Endodermal cell (in vitro differentiated cells): ENCODE measurements at regions not wholly inside any gene's neighbourhood (a gene's known extent, or its start where the extent isn't known, plus 50 kb on each side); places are given as distances from the start of the nearest gene placed in this dataset.

Experiments used
- DNase-seq: peaks from one replicate; pipeline ENCODE4 v3.0.0-alpha.2; 2017
- H3K27ac ChIP-seq: 2 replicates; pipeline ENCODE4 v1.5.1; 2013; ENCODE audit warnings: mild to moderate bottlenecking, low read depth, low read length, moderate library complexity
- H3K27me3 ChIP-seq: 2 replicates; pipeline ENCODE4 v1.6.1; 2013; ENCODE audit warnings: mild to moderate bottlenecking, low read length, moderate library complexity; ENCODE audit not compliant: insufficient read depth, control insufficient read depth, poor library complexity, severe bottlenecking
- H3K36me3 ChIP-seq: 2 replicates; pipeline ENCODE4 v1.7.0; 2013; ENCODE audit warnings: mild to moderate bottlenecking, low read length, moderate library complexity; ENCODE audit not compliant: control insufficient read depth, insufficient read depth
- H3K4me1 ChIP-seq: one replicate; pipeline ENCODE4 v1.7.0; 2013; ENCODE audit warnings: low read length; ENCODE audit not compliant: control insufficient read depth, insufficient read depth
- H3K4me3 ChIP-seq: 2 replicates; pipeline ENCODE4 v1.5.1; 2013; ENCODE audit warnings: mild to moderate bottlenecking, low read length, moderate library complexity
- H3K9ac ChIP-seq: 2 replicates; pipeline ENCODE4 v1.6.1; 2013; ENCODE audit warnings: mild to moderate bottlenecking, low read length, moderate library complexity; ENCODE audit not compliant: poor library complexity, severe bottlenecking; ENCODE audit errors: extremely low read depth
- H3K9me3 ChIP-seq: 2 replicates; pipeline ENCODE4 v1.6.1; 2013; ENCODE audit warnings: mild to moderate bottlenecking, low read length, moderate library complexity; ENCODE audit not compliant: control insufficient read depth
- H3K27ac Mint-ChIP-seq: 2 replicates; pipeline ENCODE4 v1.8.0; 2020; ENCODE audit warnings: mixed read lengths
- H3K27me3 Mint-ChIP-seq: 2 replicates; pipeline ENCODE4 v1.8.0; 2021; ENCODE audit warnings: mild to moderate bottlenecking, mixed read lengths; ENCODE audit not compliant: insufficient read depth
- H3K36me3 Mint-ChIP-seq: 2 replicates; pipeline ENCODE4 v1.8.0; 2020; ENCODE audit warnings: low read depth, mixed read lengths
- H3K4me1 Mint-ChIP-seq: 2 replicates; pipeline ENCODE4 v1.8.0; 2020; ENCODE audit warnings: mixed read lengths
- H3K4me3 Mint-ChIP-seq: 2 replicates; pipeline ENCODE4 v1.8.0; 2020; ENCODE audit warnings: mild to moderate bottlenecking, moderate library complexity, mixed read lengths
- H3K9me3 Mint-ChIP-seq: 2 replicates; pipeline ENCODE4 v1.8.0; 2020; ENCODE audit warnings: mild to moderate bottlenecking, mixed read lengths
- whole genome bisulfite sequencing, 2 experiments: methylation state at CpG; one replicate each; pipeline versions ENCODE4 v1.1.5 to v1.1.7; 2013; ENCODE audit warnings: missing lambda C conversion rate in 2 of 2, mixed read lengths in 1 of 2; ENCODE audit not compliant: insufficient coverage in 1 of 2, insufficient read length in 1 of 2; 5-methylcytosine and 5-hydroxymethylcytosine counted together
- TF ChIP-seq, protein P1 (sequence below): fragments of 200-600 bp; sonication (generic); conservative IDR thresholded peaks from 2 replicates; pipeline ENCODE4 v1.5.0; 2021; ENCODE audit warnings: antibody characterized with exemption, mild to moderate bottlenecking

DNA sequence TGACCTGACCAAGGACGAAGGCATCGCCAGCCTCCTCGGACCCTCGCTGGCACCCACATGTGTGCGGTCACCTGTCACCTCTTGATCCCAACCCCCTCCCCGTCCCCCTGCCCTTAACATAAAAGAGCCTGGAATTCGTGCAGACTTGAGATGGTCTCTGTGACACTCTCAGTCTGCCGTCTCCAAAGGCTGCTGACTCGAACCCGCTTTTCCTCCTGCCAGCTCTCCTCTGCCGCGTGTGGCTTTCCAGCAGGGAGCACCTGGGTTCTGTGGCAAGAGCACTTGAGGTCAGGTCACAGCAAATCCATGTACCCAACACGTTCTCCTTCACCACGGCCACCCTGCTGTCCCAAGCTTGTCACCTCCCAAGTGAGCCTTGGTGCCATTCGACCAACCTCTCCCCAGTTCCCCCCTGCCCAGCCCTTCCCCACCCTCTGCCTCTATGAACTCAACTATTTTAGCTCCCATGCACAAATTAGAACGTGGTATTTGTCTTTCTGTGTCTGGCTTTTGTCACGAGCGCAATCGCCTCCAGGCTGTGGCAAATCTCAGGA is 207.6 kb downstream of the BRD1 start:
- Histone ChIP-seq H3K36me3 (no peaks in the 10 kb centered on the region), H3K4me3 (no peak overlapping the region), H3K4me1 (no peaks in the 10 kb centered on the region), H3K27ac (no peak overlapping the region), H3K27me3 (no peaks in the 10 kb centered on the region), H3K9me3 (no peaks in the 10 kb centered on the region), H3K9ac (no peak overlapping the region)
- Mint-ChIP-seq H3K27me3 (no peaks in the 10 kb centered on the region), H3K27ac (no peak overlapping the region), H3K36me3 (no peaks in the 10 kb centered on the region), H3K9me3 (no peaks in the 10 kb centered on the region), H3K4me1 (no peaks in the 10 kb centered on the region), H3K4me3 (no peak overlapping the region)
- TF ChIP-seq, protein P1, sequence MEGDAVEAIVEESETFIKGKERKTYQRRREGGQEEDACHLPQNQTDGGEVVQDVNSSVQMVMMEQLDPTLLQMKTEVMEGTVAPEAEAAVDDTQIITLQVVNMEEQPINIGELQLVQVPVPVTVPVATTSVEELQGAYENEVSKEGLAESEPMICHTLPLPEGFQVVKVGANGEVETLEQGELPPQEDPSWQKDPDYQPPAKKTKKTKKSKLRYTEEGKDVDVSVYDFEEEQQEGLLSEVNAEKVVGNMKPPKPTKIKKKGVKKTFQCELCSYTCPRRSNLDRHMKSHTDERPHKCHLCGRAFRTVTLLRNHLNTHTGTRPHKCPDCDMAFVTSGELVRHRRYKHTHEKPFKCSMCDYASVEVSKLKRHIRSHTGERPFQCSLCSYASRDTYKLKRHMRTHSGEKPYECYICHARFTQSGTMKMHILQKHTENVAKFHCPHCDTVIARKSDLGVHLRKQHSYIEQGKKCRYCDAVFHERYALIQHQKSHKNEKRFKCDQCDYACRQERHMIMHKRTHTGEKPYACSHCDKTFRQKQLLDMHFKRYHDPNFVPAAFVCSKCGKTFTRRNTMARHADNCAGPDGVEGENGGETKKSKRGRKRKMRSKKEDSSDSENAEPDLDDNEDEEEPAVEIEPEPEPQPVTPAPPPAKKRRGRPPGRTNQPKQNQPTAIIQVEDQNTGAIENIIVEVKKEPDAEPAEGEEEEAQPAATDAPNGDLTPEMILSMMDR: no peak
- DNase-seq: no peak
- 85 to 90% methylated on average over 16 to 19 of the region's 19 CpGs for WGBS, 2 experiments

DNA sequence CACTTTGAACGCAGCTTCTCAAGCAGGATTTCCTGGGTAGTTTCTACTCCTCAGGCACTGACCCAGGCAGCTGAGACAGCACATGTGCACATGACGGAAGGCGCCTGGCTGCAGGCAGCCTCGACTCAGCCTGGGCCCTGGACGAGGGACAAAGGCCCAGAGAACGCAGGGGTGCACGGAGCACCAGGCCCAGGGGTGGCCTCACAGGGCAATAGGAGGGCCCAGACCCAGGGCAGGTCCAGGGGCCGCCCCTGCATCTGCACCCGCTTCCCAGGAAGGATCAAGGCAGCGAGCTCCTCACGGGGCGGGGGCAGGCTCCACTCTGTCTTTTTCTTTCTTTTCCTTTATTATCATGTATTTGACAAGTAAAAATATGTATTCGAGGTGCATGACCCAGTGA is 208.4 kb downstream of the BRD1 start:
- no peaks in the 10 kb centered on the region for H3K27me3 ChIP-seq
- no peak overlapping the region for H3K4me3 ChIP-seq
- Mint-ChIP-seq H3K4me3 (no peak overlapping the region), H3K9me3 (no peaks in the 10 kb centered on the region), H3K4me1 (no peaks in the 10 kb centered on the region), H3K27ac (no peak overlapping the region), H3K27me3 (no peaks in the 10 kb centered on the region), H3K36me3 (no peaks in the 10 kb centered on the region)
- no peak overlapping the region for H3K9ac ChIP-seq
- H3K4me1 ChIP-seq: no peaks in the 10 kb centered on the region
- no peak overlapping the region for H3K27ac ChIP-seq
- TF ChIP-seq, protein P1: no peak
- WGBS, 2 experiments: 92 to 93% methylated on average over 4 to 13 of the region's 13 CpGs
- DNase-seq: no peak
- H3K9me3 ChIP-seq: no peaks in the 10 kb centered on the region
- no peaks in the 10 kb centered on the region for H3K36me3 ChIP-seq

DNA sequence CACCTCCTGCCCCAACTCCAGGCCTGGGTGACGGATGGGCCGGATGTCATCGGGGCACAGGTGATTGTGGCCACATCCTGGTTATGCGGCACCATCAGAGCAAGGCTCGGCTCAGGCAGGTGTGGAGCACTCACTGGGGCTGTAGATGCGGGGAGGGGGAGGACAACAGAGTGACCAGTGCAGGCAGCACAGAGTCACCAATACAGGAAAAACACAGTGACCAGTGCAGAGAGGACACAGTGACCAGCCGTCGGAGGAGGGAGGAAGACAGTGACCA is 209.1 kb downstream of the BRD1 start:
- H3K4me3 Mint-ChIP-seq: no peak overlapping the region

More for the DNA sequence above, 209.1 kb downstream of the BRD1 start:
- Histone ChIP-seq H3K27me3 (no peaks in the 10 kb centered on the region), H3K9me3 (no peaks in the 10 kb centered on the region), H3K4me1 (no peaks in the 10 kb centered on the region), H3K9ac (no peak overlapping the region), H3K36me3 (no peaks in the 10 kb centered on the region), H3K4me3 (no peak overlapping the region), H3K27ac (no peak overlapping the region)
- no peaks in the 10 kb centered on the region for H3K36me3 Mint-ChIP-seq
- WGBS, 2 experiments: 91 to 96% methylated on average over 5 to 8 of the region's 8 CpGs
- H3K27ac Mint-ChIP-seq: no peak overlapping the region
- no peaks in the 10 kb centered on the region for H3K4me1 Mint-ChIP-seq
- TF ChIP-seq, protein P1: no peak
- no peak for DNase-seq
- H3K27me3 Mint-ChIP-seq: no peaks in the 10 kb centered on the region
- no peaks in the 10 kb centered on the region for H3K9me3 Mint-ChIP-seq
